ENCODE measurements at regions not wholly inside any gene's neighbourhood (a gene's known extent, or its start where the extent isn't known, plus 50 kb on each side); places are given as distances from the start of the nearest gene placed in this dataset.

DNA sequence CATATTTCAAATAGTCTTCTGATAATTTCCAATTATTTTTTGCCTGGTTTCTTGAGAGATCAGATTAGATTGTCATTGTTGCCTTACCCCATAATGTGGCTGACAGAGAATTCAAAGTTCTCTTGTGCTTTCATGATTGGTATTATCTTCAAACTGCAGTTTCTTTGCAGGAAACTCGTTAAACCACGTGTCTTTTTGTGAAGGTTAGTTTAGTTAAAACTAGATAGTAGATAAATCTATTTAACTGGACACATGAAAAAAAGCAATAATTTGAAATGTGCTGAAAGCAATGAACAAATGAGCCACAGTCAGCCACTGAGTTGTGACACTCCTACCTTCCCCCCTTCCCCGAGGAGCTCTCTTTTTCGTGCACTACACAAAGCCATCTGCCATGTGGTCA is 327.5 kb upstream of the UMPS start:
- DNase-seq (ENCODE audit: low read depth in 2 of 2) = no peak

- DNase-seq (ENCODE audit: low read depth in 2 of 2) = no peak
Measured at GRCh38 chr3:124404621-124405020, 325.6 kb upstream of the UMPS start.

- no peak for DNase-seq (ENCODE audit: low read depth in 2 of 2)
Measured at GRCh38 chr3:124407260-124407659, 323.0 kb upstream of the UMPS start.

DNA sequence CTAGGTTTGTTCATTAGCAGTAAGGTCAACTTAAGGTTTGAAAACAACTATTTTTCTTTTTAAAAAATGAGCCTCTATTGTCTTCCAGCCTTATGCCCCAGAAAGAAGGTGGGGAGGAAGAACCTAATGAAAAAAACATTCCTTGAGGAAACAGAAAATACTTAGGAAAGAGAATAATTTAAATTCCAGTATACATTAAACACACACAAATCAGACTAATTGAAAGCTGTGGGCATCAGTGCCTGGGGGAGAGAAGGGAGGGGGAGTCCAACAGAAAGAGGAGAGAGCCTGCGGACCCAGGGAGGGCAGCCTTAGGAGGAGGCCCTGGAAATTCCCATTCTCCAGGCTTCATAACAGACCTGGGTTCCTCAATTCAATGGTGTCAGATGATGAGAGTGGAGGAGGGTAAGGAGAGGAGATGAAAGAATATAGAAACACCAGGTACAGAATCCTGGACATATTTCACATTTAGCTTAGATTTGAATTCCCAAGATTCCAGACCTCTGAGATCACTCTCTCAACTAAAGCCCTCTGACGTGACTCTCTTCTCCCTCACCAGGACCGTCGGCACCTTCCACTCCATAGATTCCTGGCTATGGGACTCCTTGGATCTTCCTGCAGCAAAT is 320.5 kb upstream of the UMPS start:
- no peak for DNase-seq (ENCODE audit: low read depth in 2 of 2)

GRCh38 chr3:124410471-124410870 is 319.8 kb upstream of the UMPS start:
- no peak for DNase-seq (ENCODE audit: low read depth in 2 of 2)

GRCh38 chr3:124411728-124412127 is 318.5 kb upstream of the UMPS start:
- DNase-seq (ENCODE audit: low read depth in 2 of 2) = no peak

DNA sequence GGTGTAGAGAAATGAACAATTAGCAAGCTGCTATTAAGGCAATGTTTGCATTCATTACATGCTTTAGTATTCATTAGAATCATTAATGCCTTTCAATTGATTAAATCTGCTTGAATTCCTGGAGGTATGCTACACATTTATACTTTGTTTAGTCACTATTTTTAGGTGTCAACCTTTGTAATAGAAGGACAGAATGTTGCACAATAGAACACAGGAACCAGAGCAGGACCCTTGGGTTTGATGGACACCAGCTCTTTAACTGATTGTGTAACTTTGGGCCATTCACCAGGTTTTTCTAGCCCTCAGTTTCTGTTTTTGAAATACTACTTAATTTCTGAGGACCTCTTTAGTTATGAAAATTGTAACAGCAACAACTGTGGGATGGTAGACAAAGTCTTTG is 317.6 kb upstream of the UMPS start:
- no peak for DNase-seq (ENCODE audit: low read depth in 2 of 2)

GRCh38 chr3:124413393-124413792 is 316.9 kb upstream of the UMPS start:
- DNase-seq (ENCODE audit: low read depth in 2 of 2) = no peak

DNA sequence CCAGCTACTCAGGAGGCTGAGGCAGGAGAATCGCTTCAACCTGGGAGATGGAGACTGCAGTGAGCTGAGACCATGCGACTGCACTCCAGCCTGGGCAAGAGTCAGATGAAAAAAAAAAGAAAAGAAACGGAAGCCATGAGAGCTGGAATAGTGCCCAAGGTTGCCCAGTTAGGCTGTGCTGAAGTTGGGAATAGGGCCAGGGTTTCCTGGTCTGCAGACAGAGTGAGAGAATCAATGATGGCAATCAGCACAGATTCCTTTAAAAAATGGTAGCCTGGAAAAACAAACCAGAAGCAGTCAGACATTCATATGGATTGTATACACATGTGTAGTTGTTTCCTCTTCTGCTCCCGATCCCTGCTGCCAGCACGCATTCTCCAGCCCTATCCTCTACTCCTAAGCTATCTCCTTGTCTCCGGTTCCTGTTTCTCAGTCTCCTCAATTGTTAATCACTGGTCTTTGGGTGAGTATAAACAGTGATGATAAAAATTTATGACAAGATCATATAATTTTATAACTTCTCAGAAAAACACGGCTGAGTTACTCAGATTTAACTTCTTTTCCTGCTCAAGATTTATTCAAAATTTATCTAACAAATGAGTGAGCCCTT is 316.2 kb upstream of the UMPS start:
- DNase-seq (ENCODE audit: low read depth in 2 of 2) = no peak

DNA sequence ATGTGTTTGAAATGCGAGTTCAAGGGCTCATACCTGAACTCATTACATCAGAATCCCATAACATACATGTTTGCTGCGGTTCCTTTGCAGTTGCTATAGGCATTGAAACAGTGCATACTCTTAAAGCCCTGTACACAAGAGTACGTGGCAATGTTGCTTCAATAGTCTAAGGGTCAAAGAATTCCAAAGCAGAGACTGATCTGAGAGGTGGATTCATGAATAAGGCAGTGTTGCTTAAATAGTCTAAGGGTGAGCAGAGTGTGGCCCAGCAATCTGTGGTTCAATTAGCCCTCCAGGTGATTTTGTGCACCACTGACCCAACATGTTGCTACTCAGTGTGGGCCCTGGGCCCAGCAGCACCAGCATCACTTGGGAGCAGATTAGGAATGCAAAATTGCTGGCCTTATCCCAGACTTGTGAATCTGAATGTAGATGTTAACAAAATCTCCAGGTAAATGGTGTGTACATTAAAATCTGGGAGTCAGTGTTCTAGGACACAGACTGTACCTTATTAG is 314.7 kb upstream of the UMPS start:
- no peak for DNase-seq (ENCODE audit: low read depth in 2 of 2)

- no peak for DNase-seq (ENCODE audit: low read depth in 2 of 2)
Measured at GRCh38 chr3:124419303-124419702, 310.9 kb upstream of the UMPS start.

DNA sequence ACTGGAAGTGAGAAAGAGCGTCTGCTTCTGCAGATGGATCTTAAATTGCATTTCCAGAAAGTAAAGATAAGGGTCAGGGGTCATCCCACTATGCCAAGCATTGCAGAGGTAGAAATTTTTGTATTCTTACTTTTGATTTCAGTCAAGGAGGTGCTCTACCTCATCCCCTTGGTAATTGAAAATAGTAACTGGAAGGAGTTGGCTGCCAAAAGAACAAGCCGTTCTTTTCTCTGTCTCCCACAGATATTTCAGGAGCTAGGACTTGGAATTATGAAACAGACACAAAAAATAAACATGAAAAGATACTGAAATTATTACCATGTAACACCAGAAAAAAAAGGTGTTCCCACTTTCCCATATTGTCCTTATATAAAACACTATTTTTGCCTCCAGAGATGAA is 309.9 kb upstream of the UMPS start:
- no peak for DNase-seq (ENCODE audit: low read depth in 2 of 2)

DNA sequence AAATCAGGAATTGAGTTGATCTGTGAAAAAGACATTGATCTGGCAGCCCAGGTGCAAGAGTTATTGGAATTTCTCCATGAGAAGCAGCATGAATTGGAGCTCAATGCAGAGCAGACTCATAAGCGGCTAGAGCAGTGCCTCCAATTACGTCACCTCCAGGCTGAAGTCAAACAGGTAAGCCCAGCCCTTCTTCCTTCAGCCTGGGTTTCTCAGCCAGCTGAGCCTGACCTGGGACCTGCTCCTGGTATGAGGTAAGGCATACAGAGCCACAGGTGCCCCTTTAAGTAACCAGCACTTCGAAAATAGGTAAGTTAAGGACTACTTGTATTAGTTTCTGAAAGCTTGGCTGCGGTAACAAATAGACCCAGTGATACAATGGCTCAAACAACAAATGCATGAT is 307.4 kb upstream of the UMPS start:
- DNase-seq (ENCODE audit: low read depth in 2 of 2) = no peak

DNA sequence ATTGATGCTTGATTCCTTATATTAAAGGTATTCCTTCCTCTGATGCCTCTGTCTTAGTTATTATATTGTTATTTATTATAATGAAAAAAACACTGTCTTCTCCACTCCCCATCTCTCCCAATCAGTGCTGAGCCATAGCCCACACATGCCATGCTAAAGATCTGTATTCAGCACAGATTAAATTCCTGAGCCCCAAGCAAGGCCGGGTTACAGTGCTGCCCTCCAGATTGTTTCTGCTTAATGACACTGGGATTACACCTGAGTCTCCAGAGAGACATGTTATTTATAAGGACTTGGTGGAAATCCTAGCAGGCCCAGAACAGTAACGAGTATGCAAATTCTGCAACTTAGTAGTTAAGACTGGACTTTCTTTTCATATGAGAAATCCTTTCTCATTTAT is 305.9 kb upstream of the UMPS start:
- DNase-seq (ENCODE audit: low read depth in 2 of 2) = no peak

- DNase-seq (ENCODE audit: low read depth in 2 of 2) = no peak
Measured at GRCh38 chr3:124425972-124426371, 304.3 kb upstream of the UMPS start.

- DNase-seq (ENCODE audit: low read depth in 2 of 2) = no peak
Measured at GRCh38 chr3:124428372-124429128, 301.7 kb upstream of the UMPS start.

DNA sequence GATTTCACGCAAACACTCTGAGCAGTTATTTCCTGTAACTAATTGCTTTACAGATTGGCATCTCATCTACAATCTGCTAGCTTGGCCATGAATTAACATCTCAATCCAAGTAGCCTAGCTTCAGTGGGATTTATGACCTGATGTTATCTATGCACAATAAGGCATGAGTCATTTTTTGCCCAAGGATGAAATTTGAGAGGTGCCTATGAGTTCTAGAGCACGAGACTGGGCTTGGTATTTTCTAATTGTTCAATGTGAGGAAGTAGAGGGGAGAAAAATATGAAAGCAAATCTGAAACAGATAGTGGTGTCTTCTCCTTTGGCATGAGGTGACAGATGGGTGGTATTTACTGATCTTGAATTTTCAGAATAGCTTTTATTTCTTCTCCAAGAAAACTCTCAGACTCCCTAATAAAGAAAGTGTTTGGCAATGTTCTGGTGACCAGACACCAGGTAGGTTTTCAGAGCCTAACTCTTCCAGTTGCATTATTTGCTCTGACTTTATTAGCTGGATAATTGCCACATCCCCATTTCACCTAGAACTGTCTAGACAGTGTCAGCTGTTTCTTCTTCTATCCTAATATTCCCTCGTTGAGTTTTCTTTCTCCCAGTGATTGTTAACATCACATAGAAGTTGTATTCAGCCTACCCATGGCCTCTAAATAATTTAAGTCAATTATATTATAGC is 301.0 kb upstream of the UMPS start:
- DNase-seq (ENCODE audit: low read depth in 2 of 2) = no peak

GRCh38 chr3:124431331-124431994 is 298.8 kb upstream of the UMPS start:
- DNase-seq (ENCODE audit: low read depth in 2 of 2) = no peak

DNA sequence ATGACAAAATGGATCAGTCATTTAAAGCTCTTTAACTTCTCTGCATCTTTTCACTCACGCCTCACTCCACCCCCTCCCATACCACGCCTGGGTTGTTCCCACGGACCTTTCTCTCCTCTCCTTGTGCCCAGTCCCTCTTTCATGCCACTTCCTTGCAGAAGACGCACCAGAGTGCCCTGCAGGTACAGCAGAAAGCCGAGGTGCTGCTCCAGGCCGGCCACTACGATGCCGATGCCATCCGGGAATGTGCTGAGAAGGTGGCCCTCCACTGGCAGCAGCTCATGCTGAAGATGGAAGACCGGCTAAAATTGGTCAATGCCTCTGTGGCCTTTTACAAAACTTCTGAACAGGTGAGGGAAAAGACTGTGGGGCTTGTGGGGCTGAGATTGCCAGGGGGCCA is 296.1 kb upstream of the UMPS start:
- no peak for DNase-seq (ENCODE audit: low read depth in 2 of 2)

DNA sequence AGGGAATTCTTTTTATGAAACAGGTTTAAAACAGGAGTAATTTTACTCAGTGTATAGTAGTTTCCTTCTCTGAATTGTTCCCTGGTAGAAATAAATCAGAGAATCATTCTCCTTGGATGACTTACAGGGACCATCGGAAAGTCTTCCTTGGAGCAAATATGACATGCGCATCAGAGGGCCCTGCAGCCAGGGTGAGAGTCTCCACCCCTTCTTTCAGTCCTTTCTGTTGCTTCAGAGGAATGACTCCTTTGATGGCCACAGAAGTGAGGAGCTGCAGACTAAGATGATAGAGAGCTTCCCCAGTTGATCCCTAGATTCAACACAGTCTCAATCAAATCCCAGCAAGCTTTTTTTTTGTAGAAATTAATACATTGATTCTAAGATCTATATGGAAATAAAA is 294.8 kb upstream of the UMPS start:
- DNase-seq (ENCODE audit: low read depth in 2 of 2) = no peak

GRCh38 chr3:124438813-124439212 is 291.4 kb upstream of the UMPS start:
- no peak for DNase-seq (ENCODE audit: low read depth in 2 of 2)

GRCh38 chr3:124439603-124440002 is 290.6 kb upstream of the UMPS start:
- DNase-seq (ENCODE audit: low read depth in 2 of 2) = no peak

Measured in stimulated activated CD8-positive, alpha-beta memory T cell treated with anti-CD3 and anti-CD28 coated beads, Interleukin-15, amount 100 ng/mL, for 4 hours (primary cell).